ENCODE measurements at regions not wholly inside any gene's neighbourhood (a gene's known extent, or its start where the extent isn't known, plus 50 kb on each side); places are given as distances from the start of the nearest gene placed in this dataset.

- ChIA-PET SMC1A (ENCODE audit: uncharacterized antibody, unreplicated experiment) (interaction anchor here (1.1 kb wide), 1 partner anchor 261 kb away, joined by 3 read pairs; the partner anchor contains the start of gene SLC39A10), RAD21 (ENCODE audit: unreplicated experiment) (no interaction called here), CTCF (interaction anchor here (1.2 to 1.4 kb wide), 2 partner anchors 9 kb away, joined by 3 to 4 read pairs; no protein-coding TSS in a partner anchor), POLR2A (no interaction called here)
- ATAC-seq (no peak), DNase-seq (ENCODE audit: low read depth, low spot score) (no peak), FAIRE-seq (no peak)
- intact Hi-C loops (cut with micrococcal nuclease; ENCODE audit: unreplicated experiment) (no loop called here), in situ Hi-C loops (cut with MboI) (no loop called here)
- no peaks in the 10 kb centered on the region for H3K79me2 ChIP-seq (ENCODE audit: control insufficient read depth, insufficient read depth, low read length)
- H3K4me1 ChIP-seq (ENCODE audit: control insufficient read depth, insufficient read depth, low read length) = no peaks in the 10 kb centered on the region
- no peaks in the 10 kb centered on the region for H3K27me3 ChIP-seq (replicated peaks in 1 of 2; ENCODE audit: control insufficient read depth in 2 of 2, insufficient read depth in 2 of 2, low read length in 1 of 2)
- no peak overlapping the region for H3K9ac ChIP-seq (ENCODE audit: control insufficient read depth, insufficient read depth, low read length)
- H3K4me3 ChIP-seq = no peak overlapping the region
- BruUV-seq (replicated peaks) = no TSS peak
- no peaks in the 10 kb centered on the region for H4K20me1 ChIP-seq (ENCODE audit: control insufficient read depth, insufficient read depth)
- no peak overlapping the region for H2AFZ ChIP-seq (ENCODE audit: control insufficient read depth, low read depth, low read length)
- H3K4me2 ChIP-seq (ENCODE audit: control insufficient read depth, insufficient read depth) = no peak overlapping the region
- H3K27ac ChIP-seq (ENCODE audit: control insufficient read depth, insufficient read depth) = no peak overlapping the region
- H3K9me3 ChIP-seq (replicated peaks; ENCODE audit: control insufficient read depth, insufficient read depth, low read length) = no peaks in the 10 kb centered on the region
- H3K36me3 ChIP-seq (ENCODE audit: control insufficient read depth in 2 of 2, insufficient read depth in 2 of 2, low read length in 1 of 2) = no peaks in the 10 kb centered on the region
- TF ChIP-seq USF1 (IDR thresholded peaks at IDR 0.05; ENCODE audit: borderline replicate concordance, extremely low read length, insufficient read depth, low read depth, low read length) (no peak), ZSCAN29 (IDR thresholded peaks at IDR 0.05) (no peak), PKNOX1 (IDR thresholded peaks at IDR 0.05) (no peak), RUNX3 (IDR thresholded peaks at IDR 0.05; ENCODE audit: low read length) (no peak), ZNF217 (IDR thresholded peaks at IDR 0.05) (no peak), NR2C2 (IDR thresholded peaks at IDR 0.05; ENCODE audit: borderline replicate concordance, control insufficient read depth, insufficient read length, low read depth) (no peak), HDGF (IDR thresholded peaks at IDR 0.05) (no peak), ZZZ3 (IDR thresholded peaks at IDR 0.05; ENCODE audit: control insufficient read depth, insufficient read length, low read depth) (no peak), SMAD1 (IDR thresholded peaks at IDR 0.05; ENCODE audit: low read depth, partially characterized antibody) (no peak)
Measured at GRCh38 chr2:195395362-195395761, 261.7 kb upstream of the SLC39A10 start.

Measured in GM12878 (cell line).